ENCODE measurements at regions not wholly inside any gene's neighbourhood (a gene's known extent, or its start where the extent isn't known, plus 50 kb on each side); places are given as distances from the start of the nearest gene placed in this dataset.

DNA sequence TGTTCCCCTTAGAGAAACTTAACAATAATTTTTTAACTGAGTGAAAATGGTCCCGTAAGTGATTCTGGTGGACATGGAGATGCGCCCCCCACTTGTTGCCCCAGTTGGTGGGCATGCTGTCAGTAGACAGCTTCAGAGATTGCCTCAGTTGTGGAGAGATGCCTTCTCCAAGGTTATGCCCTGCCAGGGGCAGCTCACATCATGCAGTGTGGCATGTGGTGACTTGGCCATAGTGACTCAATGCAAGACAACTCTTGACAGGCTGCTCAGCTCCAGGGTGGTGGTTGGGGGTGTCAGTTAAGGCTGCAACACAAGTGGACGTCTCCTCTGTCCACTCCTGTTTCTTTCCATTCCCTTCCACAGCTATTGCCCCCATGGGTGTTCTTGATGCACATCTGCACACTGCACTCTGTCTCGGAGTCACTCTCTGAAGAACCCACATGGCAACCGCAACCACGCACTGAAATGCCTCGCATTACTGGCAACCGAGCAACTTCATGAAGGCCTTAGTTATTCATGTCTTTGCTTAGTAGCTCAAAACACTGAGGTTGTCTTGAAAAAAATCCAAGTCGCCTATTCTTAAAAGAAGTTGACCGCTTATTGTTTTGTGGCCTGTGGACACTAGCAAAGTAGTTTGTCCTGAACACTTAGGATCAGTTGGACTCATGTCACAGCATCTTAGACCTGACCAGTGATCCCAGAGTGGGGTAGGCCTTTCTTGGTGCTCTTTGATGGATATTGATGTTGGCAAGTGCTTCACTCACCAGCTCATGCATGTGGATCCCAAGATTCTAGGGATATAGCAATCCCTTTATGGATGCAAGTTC is 54.8 kb upstream of the USP1 start:
- TF ChIP-seq, protein P1, sequence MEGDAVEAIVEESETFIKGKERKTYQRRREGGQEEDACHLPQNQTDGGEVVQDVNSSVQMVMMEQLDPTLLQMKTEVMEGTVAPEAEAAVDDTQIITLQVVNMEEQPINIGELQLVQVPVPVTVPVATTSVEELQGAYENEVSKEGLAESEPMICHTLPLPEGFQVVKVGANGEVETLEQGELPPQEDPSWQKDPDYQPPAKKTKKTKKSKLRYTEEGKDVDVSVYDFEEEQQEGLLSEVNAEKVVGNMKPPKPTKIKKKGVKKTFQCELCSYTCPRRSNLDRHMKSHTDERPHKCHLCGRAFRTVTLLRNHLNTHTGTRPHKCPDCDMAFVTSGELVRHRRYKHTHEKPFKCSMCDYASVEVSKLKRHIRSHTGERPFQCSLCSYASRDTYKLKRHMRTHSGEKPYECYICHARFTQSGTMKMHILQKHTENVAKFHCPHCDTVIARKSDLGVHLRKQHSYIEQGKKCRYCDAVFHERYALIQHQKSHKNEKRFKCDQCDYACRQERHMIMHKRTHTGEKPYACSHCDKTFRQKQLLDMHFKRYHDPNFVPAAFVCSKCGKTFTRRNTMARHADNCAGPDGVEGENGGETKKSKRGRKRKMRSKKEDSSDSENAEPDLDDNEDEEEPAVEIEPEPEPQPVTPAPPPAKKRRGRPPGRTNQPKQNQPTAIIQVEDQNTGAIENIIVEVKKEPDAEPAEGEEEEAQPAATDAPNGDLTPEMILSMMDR (IDR thresholded peaks at IDR 0.05 in 8 of 11, conservative IDR thresholded peaks at IDR 0.05 in 3 of 11) = no peak
- no peak for TF ChIP-seq POLR2A (IDR thresholded peaks at IDR 0.05)

Data from spleen (tissue), 7 donors.